ENCODE measurements at regions not wholly inside any gene's neighbourhood (a gene's known extent, or its start where the extent isn't known, plus 50 kb on each side); places are given as distances from the start of the nearest gene placed in this dataset.

DNA sequence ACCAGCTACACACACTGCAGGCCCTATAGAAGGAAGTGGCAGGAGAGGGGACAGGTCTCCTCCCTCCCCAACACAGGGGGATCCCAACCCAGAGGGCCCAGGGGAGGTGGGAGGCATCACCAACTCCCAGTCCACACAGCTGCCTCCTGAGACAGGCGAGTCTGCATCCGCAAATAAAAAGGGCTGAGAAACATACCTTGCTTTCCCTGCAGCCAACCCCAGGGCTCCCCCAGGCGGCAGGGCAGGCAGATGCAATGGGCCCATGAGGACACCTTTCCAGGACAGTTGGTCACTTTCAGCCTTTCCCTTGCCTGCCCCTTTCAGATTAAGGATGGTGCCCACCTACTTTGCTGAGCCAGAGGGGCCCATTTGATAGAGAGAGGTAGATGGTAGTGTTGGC is 180.0 kb downstream of the BRD1 start:
- H3K4me1 ChIP-seq (ENCODE audit: control insufficient read depth, insufficient read depth, low read length) = no peaks in the 10 kb centered on the region
- no peaks in the 10 kb centered on the region for H3K36me3 ChIP-seq (ENCODE audit: control insufficient read depth, insufficient read depth, low read length)
- no peaks in the 10 kb centered on the region for H3K27me3 ChIP-seq (ENCODE audit: control insufficient read depth, insufficient read depth, low read length)
- no peak overlapping the region for H3K9ac ChIP-seq (ENCODE audit: low read length)
- H3K27ac ChIP-seq (ENCODE audit: low read depth, low read length) = no peak overlapping the region
- no peak overlapping the region for H3K4me3 ChIP-seq (ENCODE audit: low read length)

DNA sequence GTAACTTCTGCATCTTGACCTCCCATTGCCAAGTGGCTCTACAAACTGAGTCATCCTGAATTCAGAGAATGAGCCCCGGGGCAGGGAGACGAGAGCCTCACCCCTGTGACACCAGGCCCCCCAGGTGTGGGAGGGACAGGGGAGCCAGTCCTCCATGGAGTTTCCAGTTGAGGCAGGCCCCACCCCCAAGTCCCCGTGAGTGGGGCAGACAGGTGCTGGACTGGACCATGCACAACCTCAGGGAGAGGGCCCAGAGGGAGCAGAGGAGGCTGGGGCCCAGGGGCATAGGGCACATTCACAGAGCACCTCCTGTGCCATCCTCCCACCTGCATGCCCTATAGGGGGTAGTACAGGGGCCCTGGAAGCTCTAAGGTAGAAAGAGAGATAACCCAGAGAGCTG is 180.8 kb downstream of the BRD1 start:
- Histone ChIP-seq H3K9ac (ENCODE audit: low read length) (no peak overlapping the region), H3K27ac (ENCODE audit: low read depth, low read length) (no peak overlapping the region), H3K36me3 (ENCODE audit: control insufficient read depth, insufficient read depth, low read length) (no peaks in the 10 kb centered on the region), H3K27me3 (ENCODE audit: control insufficient read depth, insufficient read depth, low read length) (no peaks in the 10 kb centered on the region), H3K4me1 (ENCODE audit: control insufficient read depth, insufficient read depth, low read length) (no peaks in the 10 kb centered on the region), H3K4me3 (ENCODE audit: low read length) (no peak overlapping the region)

DNA sequence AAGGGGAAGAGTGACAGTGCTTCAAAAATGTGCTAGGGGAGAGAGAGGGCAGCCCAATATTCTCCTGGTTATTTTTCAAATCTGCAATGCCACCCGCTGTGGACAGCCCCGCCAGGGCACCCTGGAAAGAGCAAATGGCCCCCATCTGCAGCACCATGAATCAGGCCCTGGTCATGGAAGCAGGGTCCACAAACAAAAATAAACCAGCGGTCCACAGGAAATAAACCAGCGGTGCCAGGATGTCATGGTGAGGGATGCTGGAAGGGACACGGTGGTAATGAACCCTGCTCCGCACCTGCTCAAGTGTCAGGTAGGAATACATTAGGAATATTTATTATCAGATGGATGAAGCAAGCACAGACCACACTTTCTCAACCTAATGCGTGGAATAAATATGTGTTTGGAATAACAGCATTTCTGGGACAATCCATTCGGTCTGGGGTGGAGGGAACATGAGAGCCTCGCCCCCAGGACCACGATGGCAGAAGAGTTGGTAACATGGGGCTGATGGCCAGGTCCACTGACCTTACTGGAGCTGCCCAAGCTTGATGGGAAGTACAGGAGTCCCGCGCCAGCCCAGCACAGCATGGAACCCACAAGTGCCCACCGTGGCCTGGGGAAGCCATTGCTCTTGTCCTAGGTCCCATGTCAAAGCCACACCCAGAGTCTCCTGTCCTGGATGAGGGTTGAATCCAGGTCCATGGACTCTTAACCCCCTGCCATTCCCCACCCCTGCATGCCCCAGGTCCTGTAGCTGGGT is 181.7 kb downstream of the BRD1 start:
- H3K4me1 ChIP-seq (ENCODE audit: control insufficient read depth, insufficient read depth, low read length) = no peaks in the 10 kb centered on the region

GRCh38 chr22:49645257-49645656 is 182.4 kb downstream of the BRD1 start:
- Histone ChIP-seq H3K4me3 (ENCODE audit: low read length) (no peak overlapping the region), H3K36me3 (ENCODE audit: control insufficient read depth, insufficient read depth, low read length) (no peaks in the 10 kb centered on the region), H3K9ac (ENCODE audit: low read length) (no peak overlapping the region), H3K4me1 (ENCODE audit: control insufficient read depth, insufficient read depth, low read length) (no peaks in the 10 kb centered on the region), H3K27me3 (ENCODE audit: control insufficient read depth, insufficient read depth, low read length) (no peaks in the 10 kb centered on the region), H3K27ac (ENCODE audit: low read depth, low read length) (no peak overlapping the region)

More for the DNA sequence above, 181.7 kb downstream of the BRD1 start:
- no peaks in the 10 kb centered on the region for H3K36me3 ChIP-seq (ENCODE audit: control insufficient read depth, insufficient read depth, low read length)
- no peak overlapping the region for H3K4me3 ChIP-seq (ENCODE audit: low read length)
- no peaks in the 10 kb centered on the region for H3K27me3 ChIP-seq (ENCODE audit: control insufficient read depth, insufficient read depth, low read length)
- no peak overlapping the region for H3K27ac ChIP-seq (ENCODE audit: low read depth, low read length)
- no peak overlapping the region for H3K9ac ChIP-seq (ENCODE audit: low read length)

- H3K4me1 ChIP-seq (ENCODE audit: control insufficient read depth, insufficient read depth, low read length) = no peaks in the 10 kb centered on the region
- H3K27me3 ChIP-seq (ENCODE audit: control insufficient read depth, insufficient read depth, low read length) = no peaks in the 10 kb centered on the region
- no peak overlapping the region for H3K4me3 ChIP-seq (ENCODE audit: low read length)
- no peak overlapping the region for H3K27ac ChIP-seq (ENCODE audit: low read depth, low read length)
- H3K9ac ChIP-seq (ENCODE audit: low read length) = no peak overlapping the region
- H3K36me3 ChIP-seq (ENCODE audit: control insufficient read depth, insufficient read depth, low read length) = no peaks in the 10 kb centered on the region
Observed at GRCh38 chr22:49643998-49644397, 183.7 kb downstream of the BRD1 start.

DNA sequence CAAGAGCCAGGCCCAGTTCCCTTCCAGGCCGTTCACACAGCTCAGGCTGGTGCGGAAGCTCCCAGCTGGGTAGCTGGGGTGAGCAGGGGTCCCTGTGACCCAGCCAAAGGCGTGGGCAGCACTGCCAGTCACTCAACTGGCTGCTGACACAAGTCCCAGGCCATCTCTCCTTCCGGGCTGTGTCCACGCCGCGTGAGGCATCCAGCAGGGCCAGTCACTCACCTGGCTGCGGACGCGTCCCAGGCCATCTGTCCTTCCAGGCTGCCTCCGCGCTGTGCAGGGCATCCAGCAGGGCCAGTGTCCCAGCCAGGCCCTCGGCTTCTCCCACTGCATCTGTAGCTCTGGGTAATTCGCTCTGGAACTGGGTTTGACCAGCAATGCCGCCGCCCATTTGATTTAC is 184.2 kb downstream of the BRD1 start:
- Histone ChIP-seq H3K27me3 (ENCODE audit: control insufficient read depth, insufficient read depth, low read length) (no peaks in the 10 kb centered on the region), H3K27ac (ENCODE audit: low read depth, low read length) (no peak overlapping the region), H3K4me1 (ENCODE audit: control insufficient read depth, insufficient read depth, low read length) (no peaks in the 10 kb centered on the region), H3K9ac (ENCODE audit: low read length) (no peak overlapping the region), H3K36me3 (ENCODE audit: control insufficient read depth, insufficient read depth, low read length) (no peaks in the 10 kb centered on the region), H3K4me3 (ENCODE audit: low read length) (no peak overlapping the region)

DNA sequence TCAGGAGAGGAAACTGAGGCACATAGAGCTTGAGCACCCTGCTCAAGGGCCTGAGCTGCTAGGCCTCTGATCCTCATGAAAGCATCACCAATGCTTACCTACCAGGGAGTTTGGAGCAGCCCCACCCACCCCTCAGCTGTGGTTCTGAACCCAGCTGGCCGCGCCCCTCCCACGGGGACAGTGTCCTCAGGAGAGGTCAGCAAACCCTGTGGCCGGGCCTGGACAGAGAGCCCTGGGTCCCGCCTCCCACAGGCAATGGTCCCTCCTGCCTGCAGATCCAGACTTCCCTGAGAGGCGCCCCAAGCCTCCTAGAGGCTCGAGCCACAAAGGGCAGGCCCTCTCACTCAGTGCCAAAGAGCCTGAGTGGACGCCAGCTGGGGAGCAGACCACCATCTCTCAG is 184.9 kb downstream of the BRD1 start:
- Histone ChIP-seq H3K9ac (ENCODE audit: low read length) (no peak overlapping the region), H3K27ac (ENCODE audit: low read depth, low read length) (no peak overlapping the region), H3K4me3 (ENCODE audit: low read length) (no peak overlapping the region), H3K36me3 (ENCODE audit: control insufficient read depth, insufficient read depth, low read length) (no peaks in the 10 kb centered on the region), H3K27me3 (ENCODE audit: control insufficient read depth, insufficient read depth, low read length) (no peaks in the 10 kb centered on the region), H3K4me1 (ENCODE audit: control insufficient read depth, insufficient read depth, low read length) (no peaks in the 10 kb centered on the region)

DNA sequence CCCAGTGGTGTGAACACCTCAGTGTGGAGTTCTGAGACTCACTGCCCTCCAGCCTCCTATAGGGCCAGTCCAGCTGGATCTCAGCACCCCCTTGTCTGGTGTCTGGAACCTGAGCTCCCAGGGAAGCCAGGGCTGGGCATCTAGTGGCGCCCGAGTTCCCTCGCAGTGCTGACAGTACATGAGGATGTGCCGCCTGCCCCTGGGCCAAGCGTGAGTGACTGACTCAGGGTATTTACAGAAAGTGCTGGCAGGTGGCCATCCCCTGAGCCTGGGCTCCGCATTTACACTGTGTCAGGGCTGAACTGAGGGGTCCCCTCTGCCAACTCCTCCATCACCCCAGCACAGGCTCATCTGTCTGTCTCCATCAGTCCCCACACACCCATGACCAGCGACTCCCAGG is 185.3 kb downstream of the BRD1 start:
- Histone ChIP-seq H3K9ac (ENCODE audit: low read length) (no peak overlapping the region), H3K27ac (ENCODE audit: low read depth, low read length) (no peak overlapping the region), H3K36me3 (ENCODE audit: control insufficient read depth, insufficient read depth, low read length) (no peaks in the 10 kb centered on the region), H3K4me1 (ENCODE audit: control insufficient read depth, insufficient read depth, low read length) (no peaks in the 10 kb centered on the region), H3K27me3 (ENCODE audit: control insufficient read depth, insufficient read depth, low read length) (no peaks in the 10 kb centered on the region), H3K4me3 (ENCODE audit: low read length) (no peak overlapping the region)

DNA sequence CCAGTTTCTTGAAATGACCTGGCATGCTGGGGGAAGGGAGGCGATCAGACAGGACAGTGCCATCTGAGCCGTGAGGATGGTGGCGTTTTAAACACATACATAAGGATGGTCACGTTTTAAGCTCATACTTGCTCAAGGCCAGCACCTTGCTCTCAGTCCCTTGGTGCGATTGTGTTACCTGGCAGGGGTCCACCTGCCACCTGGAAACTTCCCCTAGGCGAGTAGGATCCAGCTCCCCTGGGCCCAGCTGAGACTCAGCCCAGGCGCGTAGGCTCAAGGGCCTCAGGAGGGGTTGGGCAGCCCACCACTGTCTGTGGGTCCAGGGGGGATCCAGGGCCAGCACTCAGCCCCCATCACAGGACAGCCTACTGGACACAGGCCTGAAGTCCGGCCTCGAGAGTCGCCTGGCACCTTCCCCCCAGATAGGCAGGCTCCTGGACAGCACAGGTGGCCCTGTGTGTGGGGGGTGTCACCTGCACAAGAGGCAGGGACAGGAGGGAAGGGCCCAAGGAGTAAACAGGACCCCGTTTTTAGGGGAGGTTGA is 185.8 kb downstream of the BRD1 start:
- H3K27me3 ChIP-seq (ENCODE audit: control insufficient read depth, insufficient read depth, low read length) = no peaks in the 10 kb centered on the region
- no peaks in the 10 kb centered on the region for H3K36me3 ChIP-seq (ENCODE audit: control insufficient read depth, insufficient read depth, low read length)
- H3K9ac ChIP-seq (ENCODE audit: low read length) = no peak overlapping the region
- H3K27ac ChIP-seq (ENCODE audit: low read depth, low read length) = no peak overlapping the region
- H3K4me3 ChIP-seq (ENCODE audit: low read length) = no peak overlapping the region
- H3K4me1 ChIP-seq (ENCODE audit: control insufficient read depth, insufficient read depth, low read length) = no peaks in the 10 kb centered on the region

DNA sequence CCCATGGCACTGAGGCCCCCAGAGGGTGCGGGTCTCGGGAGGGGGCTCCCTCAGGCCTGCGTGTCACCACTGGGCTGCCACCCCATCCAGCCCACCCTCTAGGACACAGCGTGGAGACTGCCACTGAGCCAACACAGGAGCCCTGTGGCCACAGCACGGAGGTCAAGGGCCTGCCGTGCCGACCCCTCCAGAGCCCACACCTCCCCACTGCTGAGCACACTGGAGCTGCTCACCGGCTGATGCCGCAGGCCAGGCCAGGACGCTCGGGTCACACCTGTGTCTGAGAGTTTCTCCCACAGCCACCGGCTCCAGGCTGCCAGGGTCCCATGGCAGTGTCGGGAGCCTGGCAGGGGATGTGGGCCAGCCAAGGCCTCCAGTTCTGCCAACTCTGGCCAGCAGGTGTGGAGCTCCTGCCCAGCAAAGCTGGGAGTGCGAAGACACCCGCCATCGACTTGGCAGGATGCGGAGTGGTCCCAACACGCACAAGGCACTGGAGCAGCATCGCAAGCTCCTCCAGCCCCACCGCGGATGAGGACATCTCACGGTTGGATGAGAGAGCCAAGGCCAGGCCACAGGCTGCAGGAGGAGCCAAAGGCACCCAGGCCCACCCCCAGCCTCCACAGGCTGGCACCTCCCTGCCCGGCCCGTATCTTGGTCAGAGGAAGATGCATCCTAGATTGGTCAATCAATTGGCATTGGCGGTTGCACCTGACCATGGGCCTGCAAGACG is 187.1 kb downstream of the BRD1 start:
- Histone ChIP-seq H3K27ac (ENCODE audit: low read depth, low read length) (no peak overlapping the region), H3K27me3 (ENCODE audit: control insufficient read depth, insufficient read depth, low read length) (no peaks in the 10 kb centered on the region), H3K4me1 (ENCODE audit: control insufficient read depth, insufficient read depth, low read length) (no peaks in the 10 kb centered on the region), H3K36me3 (ENCODE audit: control insufficient read depth, insufficient read depth, low read length) (no peaks in the 10 kb centered on the region), H3K4me3 (ENCODE audit: low read length) (no peak overlapping the region), H3K9ac (ENCODE audit: low read length) (no peak overlapping the region)

DNA sequence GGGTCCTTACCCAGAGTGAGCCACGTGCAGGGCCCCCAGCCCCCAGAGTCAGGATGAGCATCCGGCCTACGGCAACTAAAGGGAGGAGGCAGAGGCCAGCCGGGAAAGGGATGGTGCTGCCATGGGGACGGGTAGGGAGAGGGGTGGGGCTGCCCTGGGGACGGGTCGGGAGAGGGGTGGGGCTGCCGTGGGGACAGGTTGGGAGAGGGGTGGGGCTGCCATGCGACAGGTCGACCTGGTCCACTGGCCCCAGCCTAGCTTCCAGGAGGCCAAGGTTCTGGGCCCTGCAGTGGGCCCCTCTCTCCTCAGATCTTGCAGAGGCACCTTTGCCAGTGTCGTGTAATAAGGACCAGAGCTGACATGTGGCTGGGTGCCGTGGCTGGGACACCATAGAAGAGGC is 187.7 kb downstream of the BRD1 start:
- no peak overlapping the region for H3K4me3 ChIP-seq (ENCODE audit: low read length)
- no peaks in the 10 kb centered on the region for H3K4me1 ChIP-seq (ENCODE audit: control insufficient read depth, insufficient read depth, low read length)

DNA sequence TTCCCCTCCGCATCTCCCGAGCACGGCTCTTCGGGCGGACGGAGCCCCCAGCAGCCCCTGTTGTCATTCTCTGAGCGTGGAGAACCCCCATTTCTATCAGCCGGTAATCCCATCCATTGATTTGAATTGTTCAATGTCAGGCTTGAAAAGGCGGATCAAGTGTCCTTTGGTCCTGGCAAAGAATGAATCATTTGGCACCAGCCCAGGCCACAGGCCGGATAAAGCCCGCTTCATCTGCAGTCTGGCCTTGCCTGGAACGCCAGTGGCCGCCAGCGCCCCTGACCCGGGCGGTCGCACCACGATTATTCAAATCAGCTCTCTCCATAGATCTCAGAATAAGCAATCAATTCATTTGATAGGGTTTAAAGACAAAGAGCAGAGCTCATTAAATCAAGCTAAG is 188.9 kb downstream of the BRD1 start:
- no peaks in the 10 kb centered on the region for H3K4me1 ChIP-seq (ENCODE audit: control insufficient read depth, insufficient read depth, low read length)
- H3K27ac ChIP-seq (ENCODE audit: low read depth, low read length) = no peak overlapping the region
- H3K9ac ChIP-seq (ENCODE audit: low read length) = no peak overlapping the region
- H3K36me3 ChIP-seq (ENCODE audit: control insufficient read depth, insufficient read depth, low read length) = no peaks in the 10 kb centered on the region
- no peak overlapping the region for H3K4me3 ChIP-seq (ENCODE audit: low read length)
- H3K27me3 ChIP-seq (ENCODE audit: control insufficient read depth, insufficient read depth, low read length) = no peaks in the 10 kb centered on the region

More for the DNA sequence above, 187.7 kb downstream of the BRD1 start:
- H3K9ac ChIP-seq (ENCODE audit: low read length) = no peak overlapping the region
- no peaks in the 10 kb centered on the region for H3K36me3 ChIP-seq (ENCODE audit: control insufficient read depth, insufficient read depth, low read length)
- H3K27me3 ChIP-seq (ENCODE audit: control insufficient read depth, insufficient read depth, low read length) = no peaks in the 10 kb centered on the region
- no peak overlapping the region for H3K27ac ChIP-seq (ENCODE audit: low read depth, low read length)

GRCh38 chr22:49638001-49638400 is 189.7 kb downstream of the BRD1 start:
- Histone ChIP-seq H3K4me3 (ENCODE audit: low read length) (no peak overlapping the region), H3K9ac (ENCODE audit: low read length) (no peak overlapping the region), H3K4me1 (ENCODE audit: control insufficient read depth, insufficient read depth, low read length) (no peaks in the 10 kb centered on the region), H3K27me3 (ENCODE audit: control insufficient read depth, insufficient read depth, low read length) (no peaks in the 10 kb centered on the region), H3K27ac (ENCODE audit: low read depth, low read length) (no peak overlapping the region), H3K36me3 (ENCODE audit: control insufficient read depth, insufficient read depth, low read length) (no peaks in the 10 kb centered on the region)
